DOHH2 (cell line): ENCODE measurements at regions not wholly inside any gene's neighbourhood (a gene's known extent, or its start where the extent isn't known, plus 50 kb on each side); places are given as distances from the start of the nearest gene placed in this dataset.

Source experiments
- H3F3A ChIP-seq: fragments of 200-600 bp; sonication (generic), shearing (Covaris generic); 2 replicates; pipeline ENCODE4 v1.6.0; 2016; ENCODE audit warnings: antibody characterized with exemption, mild to moderate bottlenecking; ENCODE audit not compliant: control insufficient read depth, insufficient read depth
- H3K27ac ChIP-seq: fragments of 200-600 bp; sonication (generic); 2 replicates; pipeline ENCODE4 v1.5.1; 2014; ENCODE audit warnings: low read depth, mild to moderate bottlenecking, low read length, moderate library complexity
- H3K27me3 ChIP-seq: fragments of 200-600 bp; sonication (generic); 2 replicates; pipeline ENCODE4 v1.6.1; 2014; ENCODE audit warnings: mild to moderate bottlenecking, low read length, mixed read lengths; ENCODE audit not compliant: control insufficient read depth
- H3K36me3 ChIP-seq: fragments of 200-600 bp; sonication (generic); 2 replicates; pipeline ENCODE4 v1.6.1; 2014; ENCODE audit warnings: mild to moderate bottlenecking, low read length, moderate library complexity, mixed read lengths; ENCODE audit not compliant: control insufficient read depth
- H3K4me1 ChIP-seq: fragments of 200-600 bp; sonication (generic); 2 replicates; pipeline ENCODE4 v1.6.1; 2014; ENCODE audit warnings: mild to moderate bottlenecking, low read length, mixed read lengths; ENCODE audit not compliant: control insufficient read depth
- H3K4me2 ChIP-seq: fragments of 200-600 bp; sonication (generic); 2 replicates; pipeline ENCODE4 v1.6.0; 2014; ENCODE audit warnings: mild to moderate bottlenecking, low read length, moderate library complexity
- H3K4me3 ChIP-seq: fragments of 200-600 bp; sonication (generic); 2 replicates; pipeline ENCODE4 v1.5.1; 2014; ENCODE audit warnings: mild to moderate bottlenecking, low read length, mixed read lengths
- H3K79me2 ChIP-seq: fragments of 200-600 bp; sonication (generic); 2 replicates; pipeline ENCODE4 v1.6.1; 2014; ENCODE audit warnings: mild to moderate bottlenecking, low read length, mixed read lengths; ENCODE audit not compliant: control insufficient read depth
- H3K9me2 ChIP-seq: fragments of 200-600 bp; sonication (generic); replicated peaks from 2 replicates; pipeline ENCODE4 v1.6.1; 2014; ENCODE audit warnings: mild to moderate bottlenecking, low read length, mixed read lengths; ENCODE audit not compliant: control insufficient read depth
- H3K9me3 ChIP-seq: fragments of 200-600 bp; sonication (generic); 2 replicates; pipeline ENCODE4 v1.6.1; 2014; ENCODE audit warnings: antibody characterized with exemption, low read length, mixed read lengths; ENCODE audit not compliant: control insufficient read depth, insufficient read depth
- H4K20me1 ChIP-seq: fragments of 200-600 bp; sonication (generic); 2 replicates; pipeline ENCODE4 v1.6.0; 2014; ENCODE audit warnings: low read depth, mild to moderate bottlenecking, antibody characterized with exemption, low read length, moderate library complexity; ENCODE audit not compliant: control insufficient read depth, insufficient read depth
- CTCF ChIP-seq: fragments of 200-600 bp; sonication (generic); IDR thresholded peaks from one replicate; pipeline ENCODE4 v1.5.1; 2014; ENCODE audit warnings: antibody characterized with exemption, mild to moderate bottlenecking, low read depth, low read length; ENCODE audit not compliant: poor library complexity, severe bottlenecking
- EZH2phosphoT487 ChIP-seq: fragments of 200-600 bp; sonication (generic); IDR thresholded peaks from 2 replicates; pipeline ENCODE4 v1.6.1; 2017; ENCODE audit warnings: borderline replicate concordance, mild to moderate bottlenecking, antibody characterized with exemption, low read length, moderate library complexity, mixed read lengths

GRCh38 chrX:120015145-120016067, 62.1 kb downstream of the RHOXF2B start:
- H3K4me2 ChIP-seq, result no peak overlapping the region
- H3K9me2 ChIP-seq, result no peaks in the 10 kb centered on the region
- H3K9me3 ChIP-seq, result no peaks in the 10 kb centered on the region
- no peaks in the 10 kb centered on the region for H4K20me1 ChIP-seq
- no peak overlapping the region for H3K27ac ChIP-seq
- no peaks in the 10 kb centered on the region for H3K4me1 ChIP-seq
- no peak overlapping the region for H3K4me3 ChIP-seq
- no peaks in the 10 kb centered on the region; the same call in 1 of the 2 replicates for H3K27me3 ChIP-seq
- H3F3A ChIP-seq, result no peaks in the 10 kb centered on the region
- H3K36me3 ChIP-seq, result no peaks in the 10 kb centered on the region
- TF ChIP-seq CTCF, result no peak
- no peak for TF ChIP-seq EZH2phosphoT487
- no peaks in the 10 kb centered on the region for H3K79me2 ChIP-seq

- H3K79me2 ChIP-seq, result no peaks in the 10 kb centered on the region
- TF ChIP-seq EZH2phosphoT487, result no peak
- TF ChIP-seq CTCF, result no peak
Measured at GRCh38 chrX:120014354-120015130, 62.9 kb downstream of the RHOXF2B start.

GRCh38 chrX:120001787-120002186, 58.2 kb upstream of the NKAP start:
- H3K79me2 ChIP-seq, result no peaks in the 10 kb centered on the region
- no peaks in the 10 kb centered on the region for H3F3A ChIP-seq
- H3K9me3 ChIP-seq, result no peaks in the 10 kb centered on the region
- TF ChIP-seq CTCF (no peak), EZH2phosphoT487 (no peak)
- H4K20me1 ChIP-seq, result no peaks in the 10 kb centered on the region
- no peaks in the 10 kb centered on the region for H3K9me2 ChIP-seq
- no peak overlapping the region for H3K4me2 ChIP-seq
- no peak overlapping the region for H3K4me3 ChIP-seq
- no peak overlapping the region for H3K27ac ChIP-seq
- no peaks in the 10 kb centered on the region for H3K36me3 ChIP-seq
- H3K4me1 ChIP-seq, result peaks cover 15% of the 10 kb centered on the region
- H3K27me3 ChIP-seq, result peaks cover 7% of the 10 kb centered on the region

More at GRCh38 chrX:120014354-120015130, 62.9 kb downstream of the RHOXF2B start:
- Histone ChIP-seq H3K27ac (no peak overlapping the region), H3K4me2 (no peak overlapping the region), H3K9me3 (no peaks in the 10 kb centered on the region), H3K36me3 (no peaks in the 10 kb centered on the region), H3K9me2 (no peaks in the 10 kb centered on the region), H3K4me3 (no peak overlapping the region), H3K4me1 (no peaks in the 10 kb centered on the region), H4K20me1 (no peaks in the 10 kb centered on the region), H3F3A (no peaks in the 10 kb centered on the region), H3K27me3 (no peaks in the 10 kb centered on the region; the same call in 1 of the 2 replicates)
